Right atrium auricular region (tissue), 2 donors: ENCODE measurements at regions not wholly inside any gene's neighbourhood (a gene's known extent, or its start where the extent isn't known, plus 50 kb on each side); places are given as distances from the start of the nearest gene placed in this dataset.

Experiments
- DNase-seq: peaks from one replicate; pipeline ENCODE4 v3.0.0-alpha.2; 2019; ENCODE audit warnings: low spot score
- H3K27ac ChIP-seq, 2 donors: fragments of 200-600 bp; sonication (generic); 1 replicate in 1 of 2; 2 replicates in 1 of 2; pipeline ENCODE4 v1.5.1; 2016 to 2019
- H3K27me3 ChIP-seq, 2 donors: fragments of 200-600 bp; sonication (generic); one replicate each; pipeline versions ENCODE4 v1.5.1 to v1.6.0; 2017 to 2019
- H3K36me3 ChIP-seq: fragments of 200-600 bp; sonication (generic); one replicate; pipeline ENCODE4 v1.5.1; 2016
- H3K4me1 ChIP-seq, 2 donors: fragments of 200-600 bp; sonication (generic); one replicate each; pipeline versions ENCODE4 v1.5.1 to v1.6.0; 2017 to 2019
- H3K4me3 ChIP-seq, 2 donors: fragments of 200-600 bp; sonication (generic); 1 replicate in 1 of 2; 2 replicates in 1 of 2; pipeline ENCODE4 v1.5.1; 2017 to 2019; ENCODE audit warnings: mild to moderate bottlenecking in 1 of 2, moderate library complexity in 1 of 2
- H3K9me3 ChIP-seq, 2 donors: fragments of 200-600 bp; sonication (generic); one replicate each; pipeline ENCODE4 v1.5.1; 2019
- TF ChIP-seq, protein P1 (sequence below), 2 donors: fragments of 200-600 bp; sonication (generic); IDR thresholded peaks; one replicate each; pipeline ENCODE4 v1.5.1; 2019; ENCODE audit warnings: antibody characterized with exemption in 2 of 2

- Histone ChIP-seq H3K4me3 (no peak overlapping the region), H3K9me3 (no peaks in the 10 kb centered on the region), H3K36me3 (no peaks in the 10 kb centered on the region), H3K4me1 (no peaks in the 10 kb centered on the region), H3K27ac (no peak overlapping the region), H3K27me3 (no peaks in the 10 kb centered on the region)
- TF ChIP-seq, protein P1, sequence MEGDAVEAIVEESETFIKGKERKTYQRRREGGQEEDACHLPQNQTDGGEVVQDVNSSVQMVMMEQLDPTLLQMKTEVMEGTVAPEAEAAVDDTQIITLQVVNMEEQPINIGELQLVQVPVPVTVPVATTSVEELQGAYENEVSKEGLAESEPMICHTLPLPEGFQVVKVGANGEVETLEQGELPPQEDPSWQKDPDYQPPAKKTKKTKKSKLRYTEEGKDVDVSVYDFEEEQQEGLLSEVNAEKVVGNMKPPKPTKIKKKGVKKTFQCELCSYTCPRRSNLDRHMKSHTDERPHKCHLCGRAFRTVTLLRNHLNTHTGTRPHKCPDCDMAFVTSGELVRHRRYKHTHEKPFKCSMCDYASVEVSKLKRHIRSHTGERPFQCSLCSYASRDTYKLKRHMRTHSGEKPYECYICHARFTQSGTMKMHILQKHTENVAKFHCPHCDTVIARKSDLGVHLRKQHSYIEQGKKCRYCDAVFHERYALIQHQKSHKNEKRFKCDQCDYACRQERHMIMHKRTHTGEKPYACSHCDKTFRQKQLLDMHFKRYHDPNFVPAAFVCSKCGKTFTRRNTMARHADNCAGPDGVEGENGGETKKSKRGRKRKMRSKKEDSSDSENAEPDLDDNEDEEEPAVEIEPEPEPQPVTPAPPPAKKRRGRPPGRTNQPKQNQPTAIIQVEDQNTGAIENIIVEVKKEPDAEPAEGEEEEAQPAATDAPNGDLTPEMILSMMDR (IDR thresholded peaks at IDR 0.05) = no peak
- DNase-seq = no peak
Observed at GRCh38 chr7:124992851-124993562, 63.4 kb upstream of the POT1 start.

- TF ChIP-seq, protein P1 (IDR thresholded peaks at IDR 0.05) = no peak
- Histone ChIP-seq H3K4me1 (no peaks in the 10 kb centered on the region), H3K9me3 (no peaks in the 10 kb centered on the region), H3K36me3 (no peaks in the 10 kb centered on the region), H3K27me3 (no peaks in the 10 kb centered on the region), H3K27ac (no peak overlapping the region), H3K4me3 (no peak overlapping the region)
- DNase-seq = no peak
Observed at GRCh38 chr7:124989911-124990310, 60.3 kb upstream of the POT1 start.
